ENCODE measurements at regions not wholly inside any gene's neighbourhood (a gene's known extent, or its start where the extent isn't known, plus 50 kb on each side); places are given as distances from the start of the nearest gene placed in this dataset.

DNA sequence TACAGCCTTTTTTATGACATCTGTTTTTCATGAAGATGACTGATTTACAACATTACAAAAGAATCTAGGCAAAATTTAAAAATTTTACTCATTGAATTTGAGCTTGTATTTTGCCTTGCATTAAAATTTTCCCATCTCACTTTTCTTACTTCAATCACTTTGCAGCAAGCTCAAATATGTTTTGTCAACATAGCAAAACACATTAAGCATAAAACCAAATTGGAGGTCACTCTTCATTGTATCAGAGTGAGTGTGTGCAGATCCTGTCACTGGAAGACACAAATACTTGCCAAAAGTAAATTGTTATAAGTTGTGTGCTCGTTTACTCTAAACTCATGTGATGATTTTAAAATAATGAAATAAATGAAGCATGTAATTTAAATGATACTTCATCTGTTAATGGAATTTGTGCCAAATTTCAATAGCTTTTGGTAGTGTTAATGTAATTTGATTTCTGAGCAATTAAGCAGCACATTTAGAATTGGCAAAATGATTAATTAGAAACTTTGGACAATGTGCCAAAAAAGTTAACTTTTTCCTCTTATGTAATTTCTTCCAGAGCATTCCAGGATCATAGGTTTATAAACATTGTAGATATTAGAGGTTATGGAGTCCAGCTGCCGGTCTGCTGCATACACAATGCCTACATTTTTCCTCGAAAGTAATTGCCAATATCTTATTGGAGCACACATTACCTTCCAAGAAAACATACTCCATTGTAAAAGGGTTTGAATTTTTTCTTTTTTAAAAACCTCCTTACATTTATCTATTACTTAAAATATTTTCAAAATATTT lies 1078.2 kb upstream of the LRRTM3 start:
- peaks cover 3 to 53% (median 30%) of the 10 kb centered on the region in 6 donors for H3K9me3 Mint-ChIP-seq
- no peak overlapping the region for H3K4me3 Mint-ChIP-seq
- peaks cover 0 to 2% (median 0%) of the 10 kb centered on the region in 3 donors for H3K27me3 Mint-ChIP-seq (ENCODE audit: low read depth in 3 of 3)
- no peaks in the 10 kb centered on the region for H3K36me3 Mint-ChIP-seq
- no peak overlapping the region for H3K27ac Mint-ChIP-seq
- no peak for DNase-seq
- no peaks in the 10 kb centered on the region for H3K4me1 Mint-ChIP-seq

GRCh38 chr10:65858841-65859240 lies 1067.0 kb upstream of the LRRTM3 start:
- DNase-seq, result no peak
- Mint-ChIP-seq H3K27me3 (ENCODE audit: low read depth in 3 of 3) (peaks cover 0 to 2% (median 0%) of the 10 kb centered on the region in 3 donors), H3K9me3 (peaks cover 9 to 55% (median 29%) of the 10 kb centered on the region in 6 donors), H3K27ac (no peak overlapping the region), H3K4me1 (no peaks in the 10 kb centered on the region), H3K4me3 (no peak overlapping the region), H3K36me3 (no peaks in the 10 kb centered on the region)

GRCh38 chr10:65861249-65861648 lies 1064.6 kb upstream of the LRRTM3 start:
- Mint-ChIP-seq H3K4me3 (no peak overlapping the region), H3K4me1 (no peaks in the 10 kb centered on the region)

More at GRCh38 chr10:65861249-65861648, 1064.6 kb upstream of the LRRTM3 start:
- Mint-ChIP-seq H3K36me3 (no peaks in the 10 kb centered on the region), H3K9me3 (peaks cover 5 to 46% (median 24%) of the 10 kb centered on the region in 6 donors), H3K27me3 (ENCODE audit: low read depth in 3 of 3) (peaks cover 0 to 2% (median 0%) of the 10 kb centered on the region in 3 donors), H3K27ac (no peak overlapping the region)
- no peak for DNase-seq

Data from immature natural killer cell (primary cell).